Stimulated activated effector memory CD8-positive, alpha-beta T cell treated with anti-CD3 and anti-CD28 coated beads, Interleukin-12 subunit alpha, Interleukin-12 subunit beta, amount 100 ng/mL, for 72 hours (primary cell): ENCODE measurements at regions not wholly inside any gene's neighbourhood (a gene's known extent, or its start where the extent isn't known, plus 50 kb on each side); places are given as distances from the start of the nearest gene placed in this dataset.

ENCODE experiments used
- ATAC-seq: fragments of 150-1000 bp; cut with Tn5 transposase; 2 replicates; pipeline ENCODE4 v1.10.0; 2021
- DNase-seq, 2 donors: peaks; one replicate each; pipeline ENCODE4 v3.0.0; 2021 to 2022; ENCODE audit warnings: low spot score in 2 of 2
- H3K27ac Mint-ChIP-seq: one replicate; pipeline ENCODE4 v1.8.0; 2022; ENCODE audit warnings: mild to moderate bottlenecking, mixed read lengths
- H3K36me3 Mint-ChIP-seq: one replicate; pipeline ENCODE4 v1.8.0; 2022; ENCODE audit warnings: mild to moderate bottlenecking, mixed read lengths
- H3K4me1 Mint-ChIP-seq: one replicate; pipeline ENCODE4 v1.8.0; 2022; ENCODE audit warnings: mixed read lengths
- H3K4me3 Mint-ChIP-seq: one replicate; pipeline ENCODE4 v1.8.0; 2022; ENCODE audit warnings: mild to moderate bottlenecking, mixed read lengths
- H3K9me3 Mint-ChIP-seq: one replicate; pipeline ENCODE4 v1.8.0; 2022; ENCODE audit warnings: mixed read lengths

DNA sequence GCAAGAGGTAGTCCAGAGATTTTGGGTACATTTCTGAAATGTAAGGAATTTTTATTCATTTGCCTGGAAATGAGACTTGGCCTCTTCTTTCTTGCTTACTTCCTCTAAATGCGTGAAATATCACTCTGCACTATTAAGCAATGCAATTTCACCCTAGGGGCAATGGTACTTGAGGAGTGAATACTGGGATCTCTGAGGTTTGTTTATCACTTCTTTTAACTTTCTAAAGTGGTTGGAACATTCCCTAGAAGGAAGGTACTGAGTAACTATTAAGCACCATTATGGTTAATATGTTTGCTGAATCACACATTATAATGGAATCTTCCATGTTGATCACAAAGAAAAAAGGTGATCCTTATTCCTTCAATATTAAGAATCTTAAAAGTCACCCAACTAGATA, 120.9 kb upstream of the CAND1 start:
- no peak for ATAC-seq
- DNase-seq, result no peak

DNA sequence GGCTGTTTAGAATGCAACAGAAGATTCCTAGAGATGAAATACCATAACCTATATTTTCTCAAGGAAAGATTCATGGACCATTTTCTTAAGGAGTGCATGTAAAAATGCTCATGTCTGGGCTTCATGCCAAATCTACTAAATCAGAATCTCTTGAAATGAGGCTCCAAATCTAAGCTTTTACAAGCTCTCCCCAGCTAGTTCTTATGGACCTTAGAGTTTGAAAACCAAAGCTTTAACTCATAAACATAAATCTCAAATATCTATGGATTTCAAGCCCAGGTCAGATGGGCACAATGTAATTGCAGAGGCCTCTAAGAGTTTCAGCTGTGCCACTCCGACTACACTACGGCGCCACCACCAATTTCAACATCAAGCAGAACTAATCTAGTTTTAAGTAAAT, 117.3 kb upstream of the CAND1 start:
- H3K36me3 Mint-ChIP-seq, result no peaks in the 10 kb centered on the region
- no peaks in the 10 kb centered on the region for H3K9me3 Mint-ChIP-seq
- no peak for DNase-seq
- H3K4me1 Mint-ChIP-seq, result no peaks in the 10 kb centered on the region
- no peak overlapping the region for H3K4me3 Mint-ChIP-seq
- no peak overlapping the region for H3K27ac Mint-ChIP-seq
- no peak for ATAC-seq

More for the DNA sequence above, 120.9 kb upstream of the CAND1 start:
- no peaks in the 10 kb centered on the region for H3K4me1 Mint-ChIP-seq
- H3K36me3 Mint-ChIP-seq, result no peaks in the 10 kb centered on the region
- no peak overlapping the region for H3K4me3 Mint-ChIP-seq
- H3K9me3 Mint-ChIP-seq, result no peaks in the 10 kb centered on the region
- no peak overlapping the region for H3K27ac Mint-ChIP-seq

DNA sequence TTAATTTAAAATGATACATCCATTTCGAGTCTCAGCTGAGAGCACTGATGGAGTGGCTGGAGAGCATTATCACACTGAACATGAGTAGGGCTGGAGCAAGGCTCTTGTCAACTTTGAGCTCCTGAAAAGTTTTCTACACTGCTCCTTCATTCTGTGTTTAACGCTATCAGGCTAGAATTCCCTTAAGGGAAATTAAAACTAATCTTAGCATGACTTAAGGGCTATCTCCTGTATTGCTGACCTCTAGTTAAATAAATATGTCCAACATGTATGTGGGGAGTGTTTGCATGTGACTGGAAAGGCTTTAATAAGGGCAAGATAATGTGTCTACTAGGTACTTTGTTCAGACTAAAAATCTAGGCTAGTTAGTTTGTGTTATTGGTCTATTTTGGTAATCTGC, 116.7 kb upstream of the CAND1 start:
- no peak for DNase-seq
- Mint-ChIP-seq H3K4me1 (no peaks in the 10 kb centered on the region), H3K9me3 (no peaks in the 10 kb centered on the region), H3K27ac (no peak overlapping the region), H3K36me3 (no peaks in the 10 kb centered on the region), H3K4me3 (no peak overlapping the region)
- no peak for ATAC-seq

DNA sequence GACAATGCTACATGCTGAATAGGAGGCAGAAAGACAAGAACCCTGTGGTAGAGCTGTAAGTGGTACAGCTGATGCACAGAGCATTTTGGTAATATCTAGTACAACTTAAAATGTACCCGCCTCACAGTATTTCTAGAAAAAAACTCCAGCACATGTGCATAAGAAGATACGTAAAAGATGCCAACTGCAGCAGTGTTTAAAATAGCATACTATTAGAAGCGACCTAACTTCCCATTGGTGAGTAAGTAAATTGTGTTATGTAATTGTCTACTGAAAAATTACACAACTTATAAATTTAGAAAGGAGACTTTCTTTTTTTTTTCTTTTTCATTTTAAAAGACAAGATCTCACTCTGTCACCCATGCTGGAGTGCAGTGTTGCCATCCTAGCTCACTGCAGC, 114.3 kb upstream of the CAND1 start:
- no peak for ATAC-seq
- Mint-ChIP-seq H3K4me1 (no peaks in the 10 kb centered on the region), H3K9me3 (no peaks in the 10 kb centered on the region), H3K4me3 (no peak overlapping the region), H3K27ac (no peak overlapping the region), H3K36me3 (no peaks in the 10 kb centered on the region)
- no peak for DNase-seq

DNA sequence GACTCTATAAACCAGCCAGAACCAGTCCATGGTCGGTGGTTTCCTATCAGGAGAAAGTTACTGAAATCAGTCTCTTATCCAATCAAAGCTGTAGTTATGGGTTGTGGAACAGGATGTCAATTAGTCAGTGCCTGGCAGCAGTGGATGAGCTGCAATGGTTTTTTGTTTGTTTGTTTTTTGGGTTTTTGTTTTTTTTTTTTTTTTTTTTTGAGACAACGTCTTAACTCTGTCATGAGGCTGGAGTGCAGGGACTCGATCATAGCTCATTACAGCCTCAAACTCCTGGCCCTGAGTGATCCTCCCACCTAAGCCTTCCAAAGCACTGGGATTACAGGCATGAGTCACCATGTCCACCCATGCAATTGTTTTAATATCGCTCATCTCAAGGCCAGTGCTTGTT, 113.3 kb upstream of the CAND1 start:
- Mint-ChIP-seq H3K4me1 (no peaks in the 10 kb centered on the region), H3K36me3 (no peaks in the 10 kb centered on the region), H3K27ac (no peak overlapping the region), H3K4me3 (no peak overlapping the region), H3K9me3 (no peaks in the 10 kb centered on the region)
- no peak for DNase-seq
- peak; percentile 11 for ATAC-seq

DNA sequence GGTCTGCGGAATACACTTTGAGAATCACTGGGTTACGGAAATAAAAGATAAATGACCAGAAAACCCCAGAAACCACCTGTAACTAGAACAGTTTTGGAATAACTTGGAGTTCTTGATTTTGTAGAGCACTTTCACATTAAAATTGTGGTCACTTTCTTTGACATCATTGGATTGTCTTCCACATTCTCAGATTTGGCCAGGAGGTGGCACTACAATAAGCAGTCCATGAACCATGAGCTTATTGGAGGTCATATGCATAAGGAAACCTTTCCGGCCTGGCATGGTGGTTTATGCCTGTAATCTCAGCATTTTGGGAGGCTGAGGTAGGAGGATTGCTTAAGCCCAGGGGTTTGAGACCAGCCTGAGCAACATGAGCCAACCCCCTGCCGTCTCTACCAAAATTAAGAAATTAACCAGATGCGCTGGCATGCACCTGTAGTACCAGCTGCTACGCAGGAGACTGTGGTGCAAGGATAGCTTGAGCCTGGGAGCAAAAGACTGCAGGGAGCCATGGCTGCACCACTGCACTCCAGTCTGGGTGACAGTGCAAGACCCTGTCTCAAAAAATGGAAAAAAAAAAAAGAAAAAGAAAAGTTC, 107.7 kb upstream of the CAND1 start:
- DNase-seq (peak in 1 of 2 donors; percentile 55), ATAC-seq (peak; percentile 39)
- no peaks in the 10 kb centered on the region for H3K4me1 Mint-ChIP-seq
- no peaks in the 10 kb centered on the region for H3K9me3 Mint-ChIP-seq
- no peak overlapping the region for H3K27ac Mint-ChIP-seq
- H3K4me3 Mint-ChIP-seq, result no peak overlapping the region
- no peaks in the 10 kb centered on the region for H3K36me3 Mint-ChIP-seq

DNA sequence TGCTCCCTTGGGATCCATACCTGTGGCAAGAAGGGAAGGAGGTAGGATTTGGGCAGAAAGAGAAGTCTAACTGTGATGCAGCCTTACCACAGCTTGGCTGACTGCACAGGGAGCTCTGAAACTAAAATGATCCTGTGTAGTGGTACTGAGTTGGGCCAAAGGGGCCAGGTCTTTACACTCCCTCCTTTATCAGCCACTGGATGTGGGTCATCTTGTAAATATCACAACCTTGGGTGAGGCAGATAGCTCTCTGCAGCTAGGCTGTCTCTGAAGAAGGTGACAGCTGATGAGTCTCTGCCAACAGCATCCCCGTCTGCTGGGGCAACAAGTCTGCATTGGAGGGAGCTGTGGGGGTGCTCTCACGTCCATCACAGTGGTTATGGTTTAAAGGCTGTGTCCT, 95.9 kb upstream of the CAND1 start:
- no peaks in the 10 kb centered on the region for H3K9me3 Mint-ChIP-seq
- no peak overlapping the region for H3K27ac Mint-ChIP-seq
- DNase-seq (no peak), ATAC-seq (no peak)
- no peaks in the 10 kb centered on the region for H3K36me3 Mint-ChIP-seq
- no peak overlapping the region for H3K4me3 Mint-ChIP-seq
- H3K4me1 Mint-ChIP-seq, result no peaks in the 10 kb centered on the region

DNA sequence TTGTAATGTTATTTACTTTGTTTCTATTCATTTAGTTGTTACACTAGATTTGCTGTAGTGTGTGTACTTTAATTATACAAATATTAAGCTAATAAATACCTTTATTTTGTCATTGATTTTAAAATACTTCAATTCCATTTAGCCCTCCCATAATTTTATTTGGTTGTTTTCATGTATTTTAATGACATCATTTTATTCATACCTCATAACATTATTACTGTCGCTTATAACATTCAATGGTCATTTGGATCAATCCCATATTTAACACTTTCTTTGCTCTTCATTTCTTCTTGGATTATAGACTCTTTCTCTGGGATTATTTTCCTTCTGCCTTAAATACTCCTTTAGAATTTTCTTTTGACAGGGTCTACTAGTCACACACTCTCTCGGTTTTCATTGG, 86.6 kb upstream of the CAND1 start:
- Mint-ChIP-seq H3K9me3 (peaks cover 7% of the 10 kb centered on the region), H3K27ac (no peak overlapping the region), H3K4me3 (no peak overlapping the region), H3K36me3 (no peaks in the 10 kb centered on the region), H3K4me1 (no peaks in the 10 kb centered on the region)
- ATAC-seq (no peak), DNase-seq (no peak)

DNA sequence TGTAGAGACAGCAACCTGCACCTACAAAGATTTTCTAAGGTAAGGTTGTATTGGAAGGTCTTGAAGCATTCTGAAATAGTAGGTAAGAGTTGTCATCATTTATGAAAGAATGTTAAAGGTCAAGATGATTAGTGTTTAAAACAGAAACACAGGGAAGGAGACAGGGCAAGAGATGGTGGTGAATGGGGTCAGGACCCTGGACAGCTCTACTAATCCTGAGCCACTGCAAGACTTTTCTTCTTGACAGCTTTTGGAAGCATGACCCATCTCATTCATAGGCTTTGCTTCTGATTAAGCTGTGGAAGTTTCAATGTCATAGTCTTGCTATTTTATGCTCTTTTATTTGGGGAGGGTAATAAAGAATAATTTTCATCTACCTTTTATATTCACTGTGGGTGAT, 75.5 kb upstream of the CAND1 start:
- no peak overlapping the region for H3K4me3 Mint-ChIP-seq
- H3K9me3 Mint-ChIP-seq, result no peaks in the 10 kb centered on the region
- no peak for DNase-seq

DNA sequence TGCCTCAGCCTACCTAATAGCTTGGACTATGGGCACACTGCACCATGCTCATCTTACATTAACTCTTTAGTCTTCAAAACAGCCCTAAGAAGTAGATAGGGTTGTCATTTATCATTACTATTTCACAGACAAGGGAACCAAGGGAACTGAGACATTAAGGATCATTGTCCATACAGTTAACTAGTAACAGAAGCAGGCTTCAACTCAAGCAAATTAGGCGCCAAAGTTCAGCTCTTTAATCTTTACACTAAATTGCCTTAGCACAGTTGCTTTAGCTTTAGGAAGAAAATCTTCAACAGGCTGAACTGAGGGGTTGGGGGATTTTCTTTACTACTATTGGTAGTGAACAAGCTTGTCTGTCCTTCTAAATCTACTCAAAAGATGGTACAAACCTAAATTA, 68.8 kb upstream of the CAND1 start:
- no peaks in the 10 kb centered on the region for H3K4me1 Mint-ChIP-seq
- H3K36me3 Mint-ChIP-seq, result no peaks in the 10 kb centered on the region
- H3K9me3 Mint-ChIP-seq, result no peaks in the 10 kb centered on the region
- DNase-seq (no peak), ATAC-seq (no peak)
- no peak overlapping the region for H3K4me3 Mint-ChIP-seq
- H3K27ac Mint-ChIP-seq, result no peak overlapping the region

More for the DNA sequence above, 75.5 kb upstream of the CAND1 start:
- no peak for ATAC-seq
- Mint-ChIP-seq H3K36me3 (no peaks in the 10 kb centered on the region), H3K27ac (no peak overlapping the region), H3K4me1 (no peaks in the 10 kb centered on the region)

DNA sequence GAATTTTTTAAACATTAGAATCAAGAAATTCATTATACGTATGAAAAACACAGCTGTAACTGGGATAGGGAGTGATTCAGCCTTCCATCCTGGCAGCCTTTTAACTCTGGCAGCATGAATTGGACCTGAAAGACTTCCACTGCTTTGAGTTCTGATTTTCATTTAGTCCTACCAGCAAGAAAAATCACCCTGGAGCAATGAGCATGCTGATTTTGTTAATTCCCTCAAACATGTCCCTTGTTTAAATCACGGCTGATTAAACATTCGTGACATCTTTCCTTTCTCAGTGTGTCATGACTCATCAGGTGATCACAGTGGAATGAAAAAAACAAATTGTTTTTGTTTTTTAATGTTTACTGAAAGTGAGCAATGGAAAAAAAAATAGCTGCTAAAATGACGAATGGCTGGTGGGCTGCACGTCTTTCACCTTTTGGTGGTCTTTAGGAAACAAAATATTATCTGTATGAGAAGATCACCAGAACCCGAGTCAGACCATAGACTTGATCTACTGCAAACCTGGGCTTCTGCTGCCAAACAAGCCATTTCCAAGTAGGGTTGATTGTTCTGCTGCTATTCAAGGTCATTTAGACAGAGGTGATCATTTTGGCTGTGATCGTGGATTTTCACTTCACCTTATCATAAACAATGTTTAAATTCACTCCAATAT, 67.0 kb upstream of the CAND1 start:
- no peak for ATAC-seq
- H3K36me3 Mint-ChIP-seq, result no peaks in the 10 kb centered on the region

DNA sequence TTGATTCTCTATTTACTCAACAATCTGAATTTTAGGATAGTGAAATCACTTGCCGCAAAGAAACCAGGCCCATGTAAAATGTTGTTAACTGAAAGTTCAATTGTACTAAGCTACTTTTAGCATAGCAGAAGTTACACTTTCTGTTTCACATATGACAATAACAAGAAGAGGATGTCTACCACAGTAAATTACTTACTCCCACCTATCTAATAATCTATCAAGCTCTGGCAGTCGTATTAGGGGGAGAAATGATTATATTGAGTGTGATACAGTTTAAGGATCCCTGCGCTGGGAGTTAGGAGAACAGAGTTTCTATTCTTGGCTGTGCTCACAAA, 66.5 kb upstream of the CAND1 start:
- no peak for DNase-seq
- no peak for ATAC-seq
- Mint-ChIP-seq H3K36me3 (no peaks in the 10 kb centered on the region), H3K9me3 (no peaks in the 10 kb centered on the region), H3K27ac (no peak overlapping the region), H3K4me1 (no peaks in the 10 kb centered on the region), H3K4me3 (no peak overlapping the region)

More for the DNA sequence above, 67.0 kb upstream of the CAND1 start:
- H3K27ac Mint-ChIP-seq, result no peak overlapping the region
- no peaks in the 10 kb centered on the region for H3K4me1 Mint-ChIP-seq
- no peak for DNase-seq
- H3K9me3 Mint-ChIP-seq, result no peaks in the 10 kb centered on the region
- no peak overlapping the region for H3K4me3 Mint-ChIP-seq

DNA sequence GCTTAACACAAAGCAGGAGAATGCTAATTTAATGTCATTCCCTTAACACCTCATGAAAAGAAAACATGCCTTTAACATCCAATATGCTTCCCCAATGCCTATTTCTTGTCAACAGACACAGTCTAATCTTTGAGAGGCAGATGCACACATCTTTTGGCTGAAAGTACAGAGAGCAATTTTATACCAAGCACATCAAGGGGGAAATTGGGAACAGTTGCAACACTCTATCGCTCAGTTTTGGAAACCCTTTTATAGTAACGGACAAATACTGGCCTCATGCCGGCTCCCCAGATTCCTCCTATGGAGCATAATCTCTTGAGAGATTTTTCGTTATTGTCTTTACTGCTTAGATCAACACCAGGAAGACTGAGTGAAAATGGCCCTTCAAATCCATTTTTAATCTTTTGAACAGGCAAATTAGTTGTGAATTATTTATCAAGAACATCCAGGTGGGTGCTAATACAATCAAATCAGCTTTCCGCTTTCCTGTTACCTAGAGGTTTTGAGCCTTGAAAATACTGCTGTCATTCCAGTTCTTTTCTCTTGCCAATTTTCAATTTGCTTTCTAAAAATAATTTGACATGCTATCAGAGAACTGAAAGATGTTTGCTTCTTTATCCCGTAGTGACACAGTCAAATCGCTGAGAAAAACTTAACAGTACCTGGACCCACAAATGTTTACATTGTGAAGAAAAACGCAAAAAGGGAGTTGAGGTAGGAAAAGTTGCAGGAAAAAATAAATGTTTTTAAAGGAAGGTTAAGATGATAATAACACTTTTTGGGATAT, 60.7 kb upstream of the CAND1 start:
- H3K36me3 Mint-ChIP-seq, result no peaks in the 10 kb centered on the region
- no peaks in the 10 kb centered on the region for H3K4me1 Mint-ChIP-seq
- no peak for ATAC-seq
- H3K4me3 Mint-ChIP-seq, result no peak overlapping the region
- H3K27ac Mint-ChIP-seq, result no peak overlapping the region
- DNase-seq, result no peak
- no peaks in the 10 kb centered on the region for H3K9me3 Mint-ChIP-seq

DNA sequence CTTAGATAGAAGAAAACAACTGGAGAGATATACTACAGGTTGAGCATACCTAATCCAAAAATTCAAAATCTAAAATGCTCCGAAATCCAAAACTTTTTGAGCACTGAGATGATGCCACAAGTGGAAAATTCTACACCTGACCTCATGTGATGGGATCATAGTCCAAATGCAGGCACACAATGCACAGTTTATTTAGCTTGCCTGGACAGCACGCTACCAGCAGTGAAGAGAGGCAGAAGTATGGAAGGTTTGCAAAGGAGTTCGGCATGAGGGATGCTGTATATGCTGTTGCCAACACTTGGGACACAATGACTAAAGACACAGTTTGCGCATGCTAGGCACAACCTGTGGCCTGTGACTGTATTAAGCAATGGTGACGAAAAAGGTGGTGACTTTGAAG, 58.1 kb upstream of the CAND1 start:
- Mint-ChIP-seq H3K27ac (no peak overlapping the region), H3K36me3 (no peaks in the 10 kb centered on the region), H3K4me1 (no peaks in the 10 kb centered on the region), H3K4me3 (no peak overlapping the region), H3K9me3 (no peaks in the 10 kb centered on the region)
- no peak for ATAC-seq
- no peak for DNase-seq

DNA sequence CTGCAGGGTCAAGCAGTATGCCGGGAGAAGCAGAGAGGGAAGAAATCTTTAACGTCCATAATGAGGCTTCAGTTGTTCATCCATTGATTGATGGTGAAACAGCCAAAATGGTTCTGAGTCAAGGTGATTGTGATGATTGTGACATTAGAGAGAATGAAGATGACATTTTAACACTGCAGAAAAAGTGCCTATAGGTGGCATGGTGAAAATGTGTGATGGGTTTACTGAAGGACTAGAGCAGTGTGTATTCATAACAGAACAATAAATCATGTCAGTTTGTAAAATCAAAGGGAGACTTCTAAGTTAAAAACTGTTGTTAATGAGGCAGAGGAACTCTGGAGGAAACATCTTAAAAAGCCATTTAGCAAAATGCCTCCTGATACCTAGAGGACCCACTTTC, 57.7 kb upstream of the CAND1 start:
- H3K27ac Mint-ChIP-seq, result no peak overlapping the region
- no peaks in the 10 kb centered on the region for H3K9me3 Mint-ChIP-seq
- no peak for ATAC-seq
- H3K4me1 Mint-ChIP-seq, result no peaks in the 10 kb centered on the region
- H3K36me3 Mint-ChIP-seq, result no peaks in the 10 kb centered on the region
- no peak overlapping the region for H3K4me3 Mint-ChIP-seq
- no peak for DNase-seq

DNA sequence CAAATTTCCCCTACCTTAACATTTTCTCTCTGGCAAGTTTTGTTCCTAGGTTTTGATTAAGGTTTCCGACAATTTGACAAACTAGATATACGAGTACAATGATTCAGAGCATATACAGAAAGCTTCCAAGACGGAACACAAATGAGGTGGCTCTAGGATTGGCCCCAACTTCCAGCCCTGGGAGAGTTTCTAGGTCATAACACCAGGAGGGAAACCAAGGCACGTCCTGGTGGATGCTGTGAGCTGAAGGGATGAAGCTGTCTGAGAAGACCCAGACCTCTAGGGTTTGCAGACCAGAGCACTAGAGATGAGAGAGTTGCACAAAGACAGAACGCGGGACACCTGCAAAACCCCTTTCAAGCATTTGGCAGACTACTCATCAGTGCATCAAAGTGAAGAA, 51.5 kb upstream of the CAND1 start:
- Mint-ChIP-seq H3K4me3 (no peak overlapping the region), H3K9me3 (no peaks in the 10 kb centered on the region), H3K36me3 (no peaks in the 10 kb centered on the region), H3K27ac (no peak overlapping the region), H3K4me1 (no peaks in the 10 kb centered on the region)
- ATAC-seq (no peak), DNase-seq (no peak)
